HepG2 (cell line): ENCODE measurements at regions not wholly inside any gene's neighbourhood (a gene's known extent, or its start where the extent isn't known, plus 50 kb on each side); places are given as distances from the start of the nearest gene placed in this dataset.

Experiments
- AKNA ChIP-seq: sonication (generic); formaldehyde crosslinking; IDR thresholded peaks from 2 replicates; pipeline ENCODE4 v1.4.0; 2020; ENCODE audit warnings: missing genetic modification reagents, borderline replicate concordance
- HMGXB4 ChIP-seq, 2 experiments: sonication (generic) in 1 of 2; formaldehyde crosslinking in 1 of 2; IDR thresholded peaks; 2 replicates each; pipeline versions ENCODE4 v1.4.0 to v1.6.1; 2018 to 2020; ENCODE audit warnings: missing genetic modification reagents in 2 of 2, borderline replicate concordance in 1 of 2, low read depth in 1 of 2, mild to moderate bottlenecking in 1 of 2, missing biosample characterization in 1 of 2
- ZBTB10 ChIP-seq: sonication (generic); formaldehyde crosslinking; IDR thresholded peaks from 2 replicates; pipeline ENCODE4 v1.4.0; 2020; ENCODE audit warnings: missing genetic modification reagents, borderline replicate concordance
- ZNF232 ChIP-seq: sonication (generic); formaldehyde crosslinking; IDR thresholded peaks from 2 replicates; pipeline ENCODE4 v1.4.0; 2020; ENCODE audit warnings: missing genetic modification reagents, borderline replicate concordance

GRCh38 chr12:58576081-58576480, 344.2 kb downstream of the LRIG3 start (continued):
- no peak for TF ChIP-seq HMGXB4 (CRISPR knock-in tag; IDR thresholded peaks at IDR 0.05; ENCODE audit: borderline replicate concordance in 1 of 2, low read depth in 1 of 2)
- no peak for TF ChIP-seq ZBTB10 (CRISPR knock-in tag)
- TF ChIP-seq AKNA: no peak
- TF ChIP-seq ZNF232: no peak
- TF ChIP-seq, all 625 proteins: peak for 0
